Astrocyte of the spinal cord (primary cell): ENCODE measurements at regions not wholly inside any gene's neighbourhood (a gene's known extent, or its start where the extent isn't known, plus 50 kb on each side); places are given as distances from the start of the nearest gene placed in this dataset.

Experiments
- DNase-seq: peaks from one replicate; pipeline ENCODE4 v3.0.0; 2011; ENCODE audit warnings: low read depth, low spot score
- H3K4me3 ChIP-seq: 2 replicates; pipeline ENCODE4 v1.5.1; 2011; ENCODE audit warnings: low read depth, mild to moderate bottlenecking, low read length, moderate library complexity
- CTCF ChIP-seq: IDR thresholded peaks from 2 replicates; pipeline ENCODE4 v1.5.1; 2012; ENCODE audit warnings: low read depth, mild to moderate bottlenecking, low read length, inconsistent platforms
- in situ Hi-C: cut with HindIII; loops from 2 replicates; pipeline ENCODE4 v1.10.0; 2017; ENCODE audit warnings: low sequenced_read_pairs

- in situ Hi-C loops: no loop called here
- DNase-seq: no peak
- H3K4me3 ChIP-seq: no peak overlapping the region
- TF ChIP-seq CTCF: no peak
These were observed 824.5 kb downstream of the CCSER2 start for GRCh38 chr10:85152911-85153310.

- in situ Hi-C loops: no loop called here
- H3K4me3 ChIP-seq: no peak overlapping the region
- TF ChIP-seq CTCF: no peak
- no peak for DNase-seq
These were observed 828.8 kb downstream of the CCSER2 start for GRCh38 chr10:85157206-85157605.

- no peak for TF ChIP-seq CTCF
- DNase-seq: no peak
- H3K4me3 ChIP-seq: no peak overlapping the region
- in situ Hi-C loops: no loop called here
These were observed 839.9 kb downstream of the CCSER2 start for GRCh38 chr10:85168243-85168642.

GRCh38 chr10:85170026-85170425, 841.6 kb downstream of the CCSER2 start:
- in situ Hi-C loops: no loop called here
- no peak for DNase-seq
- no peak overlapping the region for H3K4me3 ChIP-seq
- TF ChIP-seq CTCF: no peak

- no peak for DNase-seq
- TF ChIP-seq CTCF: no peak
- in situ Hi-C loops: no loop called here
- H3K4me3 ChIP-seq: no peak overlapping the region
These were observed 847.2 kb downstream of the CCSER2 start for GRCh38 chr10:85175635-85176034.

- in situ Hi-C loops: no loop called here
- no peak for DNase-seq
- no peak for TF ChIP-seq CTCF
- no peak overlapping the region for H3K4me3 ChIP-seq
These were observed 849.4 kb downstream of the CCSER2 start for GRCh38 chr10:85177767-85178166.

- in situ Hi-C loops: no loop called here
- no peak overlapping the region for H3K4me3 ChIP-seq
- TF ChIP-seq CTCF: no peak
- DNase-seq: no peak
These were observed 858.7 kb downstream of the CCSER2 start for GRCh38 chr10:85187047-85187446.
